HG03135 (cell line): ENCODE measurements at regions not wholly inside any gene's neighbourhood (a gene's known extent, or its start where the extent isn't known, plus 50 kb on each side); places are given as distances from the start of the nearest gene placed in this dataset.
"Not testable (repeated sequence)": the region's sequence is repeated elsewhere in the genome, so short reads cannot be mapped to it uniquely, and the experiment has no call there.

Source experiments
- ATAC-seq: cut with Tn5 transposase; IDR thresholded peaks from one replicate; pipeline ENCODE4 v1.9.1; 2021; ENCODE audit warnings: mild to moderate bottlenecking, moderate library complexity; ENCODE audit not compliant: unreplicated experiment

DNA sequence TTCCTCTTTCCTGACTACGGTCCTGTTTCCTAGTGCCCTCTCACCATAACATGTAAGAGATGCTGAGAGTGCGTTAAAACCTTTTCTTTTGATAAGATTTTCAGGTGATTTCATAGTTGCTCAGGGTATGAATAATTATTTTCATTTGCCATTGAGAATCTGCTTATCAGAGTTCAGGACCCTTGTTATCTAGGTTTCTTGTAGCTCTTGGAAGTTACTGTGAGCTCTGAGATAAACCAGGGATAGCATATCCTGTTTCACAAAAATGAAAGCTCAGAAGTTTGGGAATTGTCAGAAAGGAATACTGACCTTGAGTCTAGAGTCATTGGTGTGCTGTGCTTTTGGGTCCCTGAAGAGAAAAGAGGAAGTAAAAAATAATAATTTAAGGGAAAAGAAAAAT lies 76.8 kb upstream of the PRKG1 start:
- no peak for ATAC-seq

DNA sequence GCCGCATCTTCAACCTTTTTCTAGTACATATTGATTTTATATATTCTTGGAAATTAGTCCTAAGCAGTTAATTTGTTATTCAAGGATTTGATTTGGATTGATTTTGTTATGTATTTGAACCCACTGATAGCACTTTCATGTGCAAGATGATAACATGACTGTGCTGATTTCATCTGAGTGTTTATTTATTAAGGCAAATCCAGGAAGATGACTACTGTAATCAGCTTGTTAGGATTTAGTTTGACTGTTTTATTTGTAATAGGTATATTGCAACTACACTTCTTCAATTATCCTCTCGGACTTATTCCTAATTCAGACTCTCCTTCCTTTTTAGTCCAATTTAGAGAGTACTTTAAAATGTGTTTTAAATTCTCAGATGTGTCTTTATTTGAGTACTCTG lies 75.1 kb upstream of the PRKG1 start:
- no peak for ATAC-seq

DNA sequence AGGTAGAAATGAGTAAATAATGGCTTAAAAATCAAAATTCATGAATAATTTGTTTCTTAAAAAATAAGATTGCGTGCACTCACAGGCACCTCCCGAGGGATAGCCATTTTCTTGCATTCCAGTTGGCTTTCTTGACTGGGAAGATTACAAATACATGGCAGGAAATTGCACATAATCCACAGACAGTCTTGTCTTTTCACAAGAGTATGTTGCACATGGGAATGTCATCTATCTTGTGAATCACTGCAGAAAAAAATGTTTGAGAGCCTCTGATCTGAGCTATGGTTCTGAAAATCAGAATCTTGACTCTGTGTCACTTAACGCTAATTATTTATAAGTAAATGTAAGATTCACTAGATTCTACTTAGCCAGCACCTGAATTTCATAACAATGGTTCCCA lies 74.1 kb upstream of the PRKG1 start:
- no peak for ATAC-seq

DNA sequence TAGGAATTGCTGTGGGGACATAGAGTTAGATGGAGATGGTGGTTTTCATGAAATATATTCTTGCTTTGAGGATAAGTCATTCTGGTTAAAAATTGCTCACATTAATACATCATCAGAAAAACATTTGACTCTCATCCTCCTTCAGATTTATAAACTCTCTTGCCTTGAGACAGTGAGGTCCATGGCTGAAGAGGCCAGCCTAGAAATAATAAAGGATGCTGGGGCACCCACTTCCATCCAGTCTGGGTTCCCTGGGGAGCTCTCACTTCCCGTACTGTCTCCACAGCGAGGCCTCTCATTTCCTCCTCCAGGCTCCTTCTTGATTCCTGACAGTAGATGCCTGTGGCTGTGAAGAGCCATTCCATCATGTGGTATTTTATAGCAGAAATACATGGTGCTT lies 73.3 kb upstream of the PRKG1 start:
- no peak for ATAC-seq

DNA sequence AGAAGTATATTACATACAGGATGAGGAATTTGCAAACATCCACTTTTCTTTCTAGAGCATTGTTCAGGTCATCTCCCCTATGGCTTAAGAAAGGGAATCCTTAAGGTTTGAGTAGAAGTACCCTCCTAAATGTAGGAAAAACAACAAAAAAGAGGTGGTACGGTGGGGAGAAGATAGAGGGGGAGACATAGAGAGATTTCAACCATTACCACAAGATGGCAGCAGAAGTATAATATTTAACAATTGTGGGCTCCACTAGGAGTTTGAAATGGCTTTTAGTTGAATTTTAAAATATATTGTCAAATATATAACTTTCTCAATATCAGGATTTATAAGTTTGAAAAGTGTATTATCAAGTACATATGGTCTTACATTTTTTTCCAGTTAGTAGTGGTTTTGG lies 72.7 kb upstream of the PRKG1 start:
- ATAC-seq, result peak; percentile 75

DNA sequence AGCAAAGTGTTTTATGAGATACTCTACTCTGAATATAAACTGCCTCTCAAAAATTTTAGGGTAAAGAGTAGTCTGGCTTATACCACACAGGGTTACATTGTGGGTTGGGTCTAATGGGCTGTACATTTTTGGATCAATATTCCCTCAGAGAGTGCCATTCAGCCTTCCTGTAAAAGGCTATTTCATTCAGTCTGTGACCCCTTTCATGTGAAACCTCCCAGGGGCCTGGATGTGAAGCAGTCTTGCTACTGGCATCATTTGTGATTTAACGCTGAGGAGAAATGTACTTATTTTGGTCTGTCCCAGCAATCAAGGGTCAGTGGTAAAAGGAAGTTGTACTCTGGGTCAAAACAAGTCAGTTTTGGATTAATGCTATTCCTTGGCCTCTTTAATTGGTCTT lies 71.8 kb upstream of the PRKG1 start:
- no peak for ATAC-seq

DNA sequence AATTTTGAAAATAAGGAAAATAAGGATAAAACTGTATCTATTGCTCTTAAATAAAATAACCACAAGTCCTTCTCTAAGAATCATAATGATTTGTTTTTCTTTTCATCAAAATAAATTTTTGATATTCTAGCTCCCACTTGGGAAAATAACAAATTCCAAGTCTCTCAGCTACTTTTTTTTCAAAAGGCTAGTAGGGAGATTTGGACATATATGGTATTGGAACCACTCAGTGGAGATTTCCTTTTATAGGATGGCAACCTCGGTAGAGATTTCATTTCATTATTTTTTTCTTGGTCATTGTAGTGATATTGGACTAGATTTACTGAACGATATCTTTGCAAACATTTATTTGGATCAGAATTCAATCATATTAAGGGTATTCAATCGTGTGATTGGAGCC lies 69.5 kb upstream of the PRKG1 start:
- no peak for ATAC-seq

DNA sequence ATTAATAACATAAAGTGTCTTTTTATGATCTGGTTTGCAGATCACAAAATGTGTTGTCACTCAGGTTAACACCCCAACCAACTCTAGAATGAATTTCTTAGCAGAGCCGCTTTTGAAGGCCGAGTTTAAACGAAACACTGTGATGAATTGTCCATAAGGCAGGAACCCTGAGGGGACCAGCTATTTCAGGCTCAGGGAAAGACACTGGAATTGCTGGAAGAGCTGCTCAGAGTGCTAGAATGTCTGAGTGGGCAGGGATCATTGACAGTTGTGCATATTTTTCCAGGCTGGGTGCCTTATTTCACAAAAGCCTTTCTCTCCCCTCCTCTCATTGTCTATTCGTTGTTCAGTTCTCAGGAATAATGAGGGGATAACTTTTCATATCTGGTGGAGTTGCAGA lies 68.7 kb upstream of the PRKG1 start:
- ATAC-seq, result no peak

DNA sequence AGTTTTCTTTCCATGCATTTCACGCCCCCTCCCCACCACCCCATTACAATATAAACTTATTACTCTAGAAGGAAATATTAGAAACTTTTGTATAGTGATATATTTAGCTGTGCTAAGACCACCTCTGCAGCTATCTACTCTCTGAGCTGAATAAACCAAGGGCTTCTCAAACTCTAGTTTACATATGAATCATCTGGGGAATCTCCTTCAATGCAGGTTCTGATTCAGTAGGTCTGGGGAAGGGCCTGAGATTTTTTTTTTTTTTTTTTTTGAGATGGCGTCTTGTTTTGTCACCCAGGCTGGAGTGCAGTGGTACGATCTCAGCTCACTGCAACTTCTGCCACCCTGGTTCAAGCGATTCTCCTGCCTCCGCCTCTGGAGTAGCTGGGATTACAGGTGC lies 67.6 kb upstream of the PRKG1 start:
- no peak for ATAC-seq

DNA sequence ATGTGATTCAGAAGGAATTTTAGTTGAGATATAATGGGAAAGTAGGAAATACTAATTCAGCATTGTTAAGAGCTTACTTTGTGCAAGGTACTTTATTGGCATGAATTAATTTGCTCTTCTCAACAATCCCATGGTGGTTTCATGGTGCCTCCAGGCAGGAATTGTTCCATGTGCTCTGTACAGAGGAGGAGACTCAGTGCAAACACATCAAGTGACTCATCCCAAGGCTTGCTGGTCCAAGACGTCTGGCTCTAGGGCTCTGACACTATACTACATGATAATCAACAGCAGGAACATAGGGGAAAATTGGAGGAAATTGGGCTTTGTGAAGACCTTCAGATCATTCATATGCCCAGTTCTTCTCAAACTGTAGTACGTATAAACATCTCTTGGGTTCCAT lies 66.5 kb upstream of the PRKG1 start:
- no peak for ATAC-seq

DNA sequence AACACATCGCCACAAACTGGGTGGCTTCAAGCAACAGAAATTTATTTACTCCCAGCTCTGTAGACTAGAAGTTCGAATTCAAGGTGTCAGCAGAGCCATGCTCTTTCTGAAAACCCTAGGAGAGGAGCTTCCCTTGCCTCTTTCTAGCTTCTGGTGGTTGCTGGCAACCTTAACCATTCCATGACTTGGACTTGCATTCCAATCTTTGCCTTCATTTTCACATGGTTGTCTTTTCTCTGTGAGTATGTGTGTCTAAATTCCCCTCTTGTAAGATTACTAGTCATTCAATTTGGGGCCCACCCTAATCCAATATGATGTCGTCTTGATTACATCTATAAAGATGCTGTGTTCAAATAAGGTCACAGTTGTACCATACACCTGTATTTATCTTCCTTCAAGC lies 65.9 kb upstream of the PRKG1 start:
- no peak for ATAC-seq

DNA sequence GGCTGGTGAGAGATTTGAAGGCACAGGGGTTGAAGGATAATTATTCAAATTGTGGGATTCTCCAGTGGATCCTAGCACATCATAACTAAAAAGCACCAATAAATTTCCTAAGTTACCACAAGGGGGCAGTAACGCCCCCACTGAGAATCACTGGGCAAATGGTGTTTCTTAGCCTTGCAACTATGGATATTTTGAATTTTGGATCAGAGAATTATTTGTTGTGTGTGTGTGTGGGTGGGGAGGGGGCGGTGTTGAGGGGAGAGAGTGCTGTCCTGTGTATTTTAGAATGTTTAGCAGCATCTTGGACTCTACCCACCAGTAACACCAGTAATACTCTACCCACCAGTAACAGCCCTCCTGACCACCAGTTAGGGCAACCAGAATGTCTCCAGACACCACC lies 63.3 kb upstream of the PRKG1 start:
- peak; percentile 60 for ATAC-seq

DNA sequence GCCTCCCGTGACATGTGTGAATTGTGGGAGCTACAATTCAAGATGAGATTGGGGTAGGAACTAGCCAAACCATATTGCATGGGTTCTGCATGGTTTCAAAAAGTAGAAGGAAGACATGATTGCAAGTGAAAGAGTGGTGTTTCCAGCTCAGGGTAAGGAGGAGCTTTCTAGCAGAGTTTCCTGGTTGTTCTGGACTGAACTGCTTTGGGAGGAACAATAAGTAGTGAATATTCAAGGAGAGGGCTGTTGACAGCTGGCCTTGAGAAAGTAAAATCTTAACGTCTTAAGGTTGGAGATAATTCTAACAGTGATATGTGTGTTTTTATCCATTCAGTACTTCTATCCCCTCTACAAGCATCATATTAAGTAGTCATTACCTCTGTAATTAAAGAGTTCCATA lies 62.2 kb upstream of the PRKG1 start:
- ATAC-seq, result no peak

DNA sequence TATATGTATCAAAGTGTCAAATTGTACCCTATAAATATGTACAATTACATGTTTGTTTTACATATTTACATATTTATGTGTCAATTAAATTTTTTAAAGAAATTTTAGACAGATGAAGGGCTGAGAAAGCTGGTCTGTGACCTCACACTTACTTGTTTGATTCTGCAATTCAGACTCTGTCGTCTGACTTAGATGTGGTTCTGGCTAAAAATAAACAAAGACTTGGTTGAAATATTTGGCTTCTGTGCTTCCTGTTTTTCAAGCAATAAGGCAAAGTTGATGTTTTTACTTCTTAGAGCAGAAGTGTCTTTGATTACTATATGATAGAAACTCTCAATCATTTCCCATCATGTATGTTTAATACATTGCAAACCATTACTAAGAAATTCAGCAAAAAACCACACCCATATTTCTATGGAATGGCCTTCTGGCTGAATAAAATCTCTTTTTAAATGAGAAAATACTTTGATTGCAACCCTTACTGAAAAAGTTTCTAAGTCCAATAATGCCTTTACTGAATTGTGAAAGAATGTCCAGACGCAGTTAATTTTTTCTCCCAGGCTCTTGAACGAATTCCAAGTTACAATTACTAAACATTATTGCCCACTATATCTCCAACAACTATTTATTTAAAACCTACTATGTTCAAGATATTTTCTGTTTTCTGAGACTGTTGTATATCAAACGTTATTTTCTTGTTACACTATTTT lies 59.5 kb upstream of the PRKG1 start:
- ATAC-seq, result no peak

DNA sequence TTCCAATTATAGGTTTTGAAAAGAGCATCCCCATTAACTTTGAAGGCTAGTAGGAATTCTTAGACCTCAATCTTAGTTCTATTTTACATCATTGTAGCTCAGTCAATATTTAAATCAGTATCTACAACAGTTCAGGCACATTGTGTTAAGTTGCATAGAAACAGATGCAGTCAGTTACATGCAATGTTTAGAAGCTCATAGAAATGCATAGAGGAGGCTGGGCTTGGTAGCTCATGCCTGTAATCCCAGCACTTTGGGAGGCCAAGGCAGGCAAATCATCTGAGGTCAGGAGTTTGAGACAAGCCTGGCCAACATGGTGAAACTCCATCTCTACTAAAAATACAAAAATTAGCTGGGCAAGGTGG lies 58.9 kb upstream of the PRKG1 start:
- not testable (repeated sequence) for ATAC-seq

DNA sequence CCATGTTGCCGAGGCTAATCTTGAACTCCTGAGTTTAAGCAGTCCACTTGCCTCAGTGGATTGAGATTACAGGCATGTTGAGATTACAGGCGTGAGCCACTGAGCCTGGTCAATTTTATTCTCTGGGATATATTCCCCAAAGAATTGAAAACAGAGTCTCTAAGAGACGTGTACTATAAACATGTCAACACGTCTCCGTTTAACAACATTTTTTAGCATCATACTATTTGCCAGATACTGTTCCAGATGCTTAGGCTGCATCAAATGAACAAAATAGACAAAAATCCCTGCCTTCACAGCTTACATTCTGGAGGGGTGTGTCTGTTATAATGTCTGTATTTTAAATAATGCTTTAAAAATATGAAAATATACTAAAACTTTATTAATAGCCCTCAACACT lies 54.1 kb upstream of the PRKG1 start:
- ATAC-seq, result no peak

DNA sequence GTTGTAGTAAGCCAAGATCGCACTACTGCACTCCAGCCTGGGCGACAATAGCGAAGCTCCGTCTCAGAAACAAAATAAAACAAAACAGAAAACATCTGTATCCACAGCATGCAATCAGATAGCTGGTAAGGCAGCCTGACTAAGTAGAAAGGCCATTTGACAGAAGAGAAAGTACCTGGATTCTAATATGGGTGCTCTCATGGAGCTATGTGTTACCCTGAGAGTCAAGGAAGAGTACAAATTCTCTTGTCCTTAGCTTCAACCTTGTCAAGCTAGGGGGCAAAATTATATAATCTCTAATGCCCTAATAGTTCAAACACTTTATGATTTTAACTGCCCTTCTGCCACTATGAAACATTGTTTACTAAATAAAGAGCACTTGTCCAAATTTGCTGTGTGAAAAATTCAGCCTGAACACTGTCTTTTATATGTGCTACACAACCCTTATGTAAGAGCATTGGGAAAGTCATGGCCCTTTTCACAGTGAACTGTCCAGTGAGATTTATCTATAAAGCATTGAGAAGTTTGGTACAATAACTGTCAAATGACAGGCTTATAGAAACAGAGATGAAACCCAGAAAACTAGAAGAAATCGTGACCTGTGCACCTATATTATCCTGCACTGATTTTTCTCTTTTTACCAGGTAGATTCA lies 51.2 kb upstream of the PRKG1 start:
- ATAC-seq, result no peak

DNA sequence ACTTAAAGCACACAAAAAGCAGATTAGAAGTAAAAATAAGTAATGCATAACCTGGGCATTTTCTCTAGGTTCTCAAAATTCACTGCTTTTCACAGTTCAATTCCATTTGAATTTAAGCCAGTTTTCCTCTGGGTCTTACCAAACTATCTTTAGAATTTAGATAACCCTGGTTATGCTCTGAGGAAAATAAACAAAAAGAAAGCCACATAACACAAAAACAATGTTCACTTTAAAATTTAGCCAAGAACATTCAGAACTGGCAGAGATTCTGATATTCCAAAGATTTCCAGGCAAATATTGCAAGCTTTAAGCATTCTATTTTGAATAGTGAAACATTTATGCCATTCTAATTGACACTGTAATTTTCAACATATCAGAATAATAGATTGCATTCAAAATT lies 50.7 kb upstream of the PRKG1 start:
- no peak for ATAC-seq
